ES-I3 (cell line): ENCODE measurements at regions not wholly inside any gene's neighbourhood (a gene's known extent, or its start where the extent isn't known, plus 50 kb on each side); places are given as distances from the start of the nearest gene placed in this dataset.
"Not testable (repeated sequence)": the region's sequence is repeated elsewhere in the genome, so short reads cannot be mapped to it uniquely, and the experiment has no call there.

Experiments used
- H3K36me3 ChIP-seq: 2 replicates; pipeline ENCODE4 v1.6.1; 2013; ENCODE audit warnings: mild to moderate bottlenecking, low read length, control low read depth, moderate library complexity; ENCODE audit not compliant: insufficient read depth
- H3K4me1 ChIP-seq: 2 replicates; pipeline ENCODE4 v1.6.1; 2013; ENCODE audit warnings: mild to moderate bottlenecking, control low read depth, low read length; ENCODE audit not compliant: insufficient read depth
- H3K9ac ChIP-seq: 2 replicates; pipeline ENCODE4 v1.6.1; 2013; ENCODE audit warnings: low read depth, mild to moderate bottlenecking, low read length, moderate library complexity
- H3K9me3 ChIP-seq: 2 replicates; pipeline ENCODE4 v1.6.1; 2013; ENCODE audit warnings: mild to moderate bottlenecking, low read length, moderate library complexity; ENCODE audit not compliant: control insufficient read depth, insufficient read depth

DNA sequence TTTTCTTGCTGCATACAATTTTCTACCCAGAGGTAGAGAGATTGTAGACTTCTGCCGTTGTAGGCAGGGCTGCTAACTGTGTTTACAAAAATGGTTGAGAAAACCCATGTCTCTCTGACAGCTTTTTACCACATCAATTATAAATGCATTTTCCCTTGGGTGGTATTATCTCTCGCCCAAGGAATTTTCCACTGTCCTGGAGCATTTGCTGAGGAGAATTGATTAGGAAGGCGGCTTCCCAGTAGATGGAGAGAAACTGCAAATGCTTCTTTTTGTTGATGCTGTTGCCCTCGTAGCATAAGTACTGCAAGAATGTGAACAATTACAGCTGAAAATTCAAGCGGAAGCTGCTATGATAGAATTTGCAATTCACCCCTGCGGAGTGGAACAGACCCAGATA, 1007.7 kb upstream of the KLHL29 start:
- Histone ChIP-seq H3K36me3 (no peaks in the 10 kb centered on the region), H3K9me3 (no peaks in the 10 kb centered on the region), H3K4me1 (no peaks in the 10 kb centered on the region), H3K9ac (no peak overlapping the region)

DNA sequence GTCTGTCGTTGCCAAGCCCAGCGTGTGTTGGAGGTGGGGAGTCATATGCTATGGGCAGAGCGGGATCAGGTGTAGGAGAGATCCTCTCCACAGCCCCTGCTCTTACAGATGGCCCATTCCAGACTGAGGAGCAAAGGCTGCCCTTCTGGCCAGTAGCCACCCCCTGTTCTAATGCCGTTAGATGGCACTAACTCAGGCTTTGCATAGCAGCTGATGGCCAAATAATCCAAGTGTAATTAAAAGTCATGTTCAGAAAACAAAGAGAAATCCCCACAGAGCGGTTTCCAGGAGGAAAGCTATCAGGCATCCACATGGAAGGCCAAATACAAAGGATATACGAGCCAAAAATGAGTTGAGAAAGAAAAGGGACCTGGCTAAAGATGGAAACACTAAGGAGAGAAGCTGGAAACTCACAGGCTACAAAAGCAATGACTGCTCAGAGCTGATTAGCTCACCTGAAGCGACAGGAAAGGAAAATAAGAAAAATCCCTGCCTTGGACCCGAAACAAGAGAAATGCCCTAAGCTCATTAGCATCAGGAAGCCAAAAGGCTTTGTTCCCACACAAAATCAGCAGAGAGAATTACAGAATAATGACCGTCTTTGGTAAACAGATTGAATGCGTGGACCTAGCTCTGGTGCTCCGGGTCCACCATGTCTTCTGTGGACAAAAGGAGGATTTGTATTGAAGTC, 1002.4 kb upstream of the KLHL29 start:
- H3K9me3 ChIP-seq: no peaks in the 10 kb centered on the region
- no peak overlapping the region for H3K9ac ChIP-seq
- no peaks in the 10 kb centered on the region; the same call in 1 of the 2 replicates for H3K4me1 ChIP-seq
- H3K36me3 ChIP-seq: no peaks in the 10 kb centered on the region

DNA sequence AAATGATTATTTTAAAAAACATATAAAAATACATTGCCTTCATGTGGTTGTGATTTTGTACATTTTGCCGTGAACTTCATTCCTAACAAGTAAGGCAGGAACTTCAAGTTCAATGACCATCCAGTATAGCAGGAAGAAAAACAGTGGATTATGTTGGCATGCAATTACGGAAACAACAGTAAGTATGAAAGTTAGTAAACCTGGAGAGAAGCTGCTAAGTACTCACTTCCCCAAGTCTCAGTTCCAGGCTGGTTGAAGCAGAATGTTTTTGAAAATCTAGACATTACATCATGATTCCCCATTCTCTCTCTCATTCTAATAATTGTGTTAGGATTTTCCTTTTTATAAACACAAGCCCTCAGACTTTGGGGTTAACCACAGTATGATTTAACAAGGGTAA, 987.1 kb upstream of the KLHL29 start:
- no peaks in the 10 kb centered on the region for H3K9me3 ChIP-seq
- no peaks in the 10 kb centered on the region for H3K36me3 ChIP-seq

DNA sequence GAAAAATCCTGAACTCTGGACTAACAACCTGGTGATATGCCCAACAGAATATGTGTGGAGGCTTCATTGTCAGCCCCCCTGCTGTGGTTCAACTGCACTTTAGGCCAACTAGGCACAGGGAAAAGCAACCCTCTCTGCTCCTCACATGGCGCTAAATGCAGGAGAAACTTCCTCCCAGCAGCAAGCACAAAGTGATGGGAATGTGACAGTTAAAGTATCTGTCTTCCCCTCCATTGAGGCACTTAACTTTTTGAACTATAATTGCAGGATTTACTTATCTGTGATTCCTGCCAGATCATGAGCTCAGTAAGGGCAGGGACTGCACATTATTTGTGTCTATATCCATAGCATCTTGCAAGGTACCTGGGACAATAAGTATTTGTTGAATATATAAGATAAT, 981.2 kb upstream of the KLHL29 start:
- Histone ChIP-seq H3K4me1 (no peaks in the 10 kb centered on the region), H3K9ac (no peak overlapping the region), H3K9me3 (no peaks in the 10 kb centered on the region), H3K36me3 (no peaks in the 10 kb centered on the region)

More for the DNA sequence above, 987.1 kb upstream of the KLHL29 start:
- Histone ChIP-seq H3K9ac (no peak overlapping the region), H3K4me1 (no peaks in the 10 kb centered on the region)

DNA sequence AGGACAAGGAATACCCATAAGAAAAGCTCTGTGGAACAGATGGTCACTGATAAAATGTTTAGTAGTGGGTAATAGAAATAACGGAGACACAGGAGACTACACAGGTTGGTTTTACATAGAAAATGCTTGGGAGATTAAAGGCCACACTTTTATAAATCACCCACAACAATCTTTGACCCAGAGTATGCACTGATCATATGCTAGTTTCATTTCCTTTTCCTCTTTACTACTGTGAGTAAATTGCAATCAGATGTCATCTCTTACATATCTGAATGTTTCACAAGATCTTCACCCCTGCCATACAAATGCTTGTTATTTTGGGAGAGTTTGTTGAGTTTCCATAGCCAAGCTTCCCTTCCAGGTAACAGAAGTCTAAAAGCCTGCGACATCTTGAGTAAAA, 978.4 kb upstream of the KLHL29 start:
- H3K36me3 ChIP-seq: no peaks in the 10 kb centered on the region
- no peaks in the 10 kb centered on the region for H3K9me3 ChIP-seq
- no peak overlapping the region for H3K9ac ChIP-seq
- no peaks in the 10 kb centered on the region for H3K4me1 ChIP-seq

DNA sequence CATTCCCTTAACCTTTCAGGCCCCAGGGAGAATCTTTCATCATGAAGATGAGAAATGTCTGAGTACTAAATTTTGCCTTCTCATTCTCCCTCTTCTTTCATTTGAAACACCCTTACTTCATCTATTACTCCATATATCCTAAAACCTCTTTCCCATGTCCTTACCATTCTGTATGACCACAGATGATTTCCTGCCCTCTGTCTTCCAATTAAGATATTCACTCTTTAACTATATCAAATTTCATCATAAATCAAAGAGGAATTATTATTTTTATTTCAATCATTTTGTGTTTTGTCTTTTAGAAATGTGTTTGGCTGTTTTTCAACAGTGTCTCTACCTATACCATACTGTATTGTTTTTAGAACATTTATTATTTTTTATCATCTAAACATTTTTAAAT, 964.9 kb upstream of the KLHL29 start:
- Histone ChIP-seq H3K9me3 (no peaks in the 10 kb centered on the region), H3K9ac (no peak overlapping the region), H3K36me3 (no peaks in the 10 kb centered on the region), H3K4me1 (no peaks in the 10 kb centered on the region)

DNA sequence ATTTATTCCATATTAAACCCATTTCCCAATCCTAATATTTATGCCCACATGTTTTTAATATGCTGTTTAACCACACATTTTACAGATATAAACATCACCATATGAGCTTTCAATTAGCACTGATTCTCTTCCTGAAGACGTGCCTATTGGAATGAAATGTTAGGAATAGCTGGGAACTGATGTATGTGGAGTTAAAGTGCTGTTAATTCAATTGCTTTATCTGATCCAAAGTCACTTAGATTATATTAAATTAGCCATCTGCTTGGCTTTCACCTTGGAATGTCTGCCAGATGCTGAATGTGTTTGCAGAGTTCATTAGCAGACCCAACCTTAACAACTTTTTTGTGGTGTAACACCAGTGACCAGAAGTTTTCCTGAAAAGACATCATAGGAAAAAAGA, 942.9 kb upstream of the KLHL29 start:
- Histone ChIP-seq H3K9me3 (no peaks in the 10 kb centered on the region), H3K36me3 (no peaks in the 10 kb centered on the region), H3K9ac (no peak overlapping the region), H3K4me1 (no peaks in the 10 kb centered on the region)

DNA sequence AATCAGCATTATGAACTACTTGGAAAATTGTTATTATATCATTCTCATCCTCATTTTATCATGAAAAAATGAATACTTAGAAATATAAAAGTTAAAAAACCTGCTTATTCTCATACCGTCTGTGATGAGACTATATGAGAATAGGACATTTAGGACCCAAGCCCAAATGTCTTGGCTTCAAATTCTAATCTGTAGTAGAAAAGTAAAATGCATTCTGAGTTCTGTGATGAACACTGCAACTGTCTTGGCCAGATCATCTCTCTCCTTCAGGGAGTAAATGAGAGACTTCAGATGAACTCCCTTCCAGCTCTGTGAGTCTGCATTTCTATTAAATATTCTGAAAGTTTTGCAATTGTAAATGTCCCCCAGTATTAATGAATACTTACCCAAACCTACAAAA, 940.7 kb upstream of the KLHL29 start:
- Histone ChIP-seq H3K9me3 (no peaks in the 10 kb centered on the region), H3K9ac (no peak overlapping the region), H3K4me1 (no peaks in the 10 kb centered on the region), H3K36me3 (no peaks in the 10 kb centered on the region)

DNA sequence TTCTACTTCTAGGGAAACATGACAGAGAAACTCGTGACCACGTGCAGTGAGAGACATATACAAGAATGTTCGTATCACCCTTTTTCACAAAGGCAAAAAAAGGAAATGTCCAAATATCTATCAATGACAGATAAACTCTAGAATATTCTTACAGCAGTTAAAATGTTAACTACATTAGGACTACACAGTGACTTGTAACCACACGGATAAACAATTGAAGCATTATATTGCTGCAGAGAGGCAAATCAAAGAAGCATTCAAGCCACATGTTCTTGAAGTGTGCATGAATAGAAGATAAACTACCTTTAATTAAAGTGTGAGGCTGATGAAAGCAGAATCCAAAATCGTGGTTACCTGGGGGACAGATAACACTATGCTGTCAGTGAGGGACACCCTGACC, 935.3 kb upstream of the KLHL29 start:
- no peak overlapping the region for H3K9ac ChIP-seq
- no peaks in the 10 kb centered on the region for H3K4me1 ChIP-seq
- no peaks in the 10 kb centered on the region for H3K36me3 ChIP-seq
- no peaks in the 10 kb centered on the region for H3K9me3 ChIP-seq

DNA sequence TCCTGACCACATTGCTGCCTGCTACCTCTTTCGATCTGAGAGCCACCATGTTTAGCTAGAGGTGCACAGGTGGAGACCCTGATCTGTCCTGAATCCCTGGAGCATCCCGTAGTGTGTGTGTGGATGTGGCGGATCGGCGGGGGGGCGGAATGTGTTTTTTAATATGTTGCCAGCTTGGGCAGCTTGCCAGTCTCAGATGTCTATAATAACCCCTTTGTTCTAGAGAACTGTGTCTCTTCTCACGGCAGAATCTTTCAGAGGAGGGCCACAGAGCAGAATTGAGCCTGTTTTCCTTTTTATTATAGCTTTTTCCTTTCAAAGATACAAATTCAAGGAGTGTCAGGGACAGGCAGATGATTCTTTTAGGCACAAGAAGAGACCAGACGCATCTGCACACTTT, 934.1 kb upstream of the KLHL29 start:
- Histone ChIP-seq H3K36me3 (no peaks in the 10 kb centered on the region), H3K9me3 (no peaks in the 10 kb centered on the region), H3K9ac (no peak overlapping the region), H3K4me1 (no peaks in the 10 kb centered on the region)

DNA sequence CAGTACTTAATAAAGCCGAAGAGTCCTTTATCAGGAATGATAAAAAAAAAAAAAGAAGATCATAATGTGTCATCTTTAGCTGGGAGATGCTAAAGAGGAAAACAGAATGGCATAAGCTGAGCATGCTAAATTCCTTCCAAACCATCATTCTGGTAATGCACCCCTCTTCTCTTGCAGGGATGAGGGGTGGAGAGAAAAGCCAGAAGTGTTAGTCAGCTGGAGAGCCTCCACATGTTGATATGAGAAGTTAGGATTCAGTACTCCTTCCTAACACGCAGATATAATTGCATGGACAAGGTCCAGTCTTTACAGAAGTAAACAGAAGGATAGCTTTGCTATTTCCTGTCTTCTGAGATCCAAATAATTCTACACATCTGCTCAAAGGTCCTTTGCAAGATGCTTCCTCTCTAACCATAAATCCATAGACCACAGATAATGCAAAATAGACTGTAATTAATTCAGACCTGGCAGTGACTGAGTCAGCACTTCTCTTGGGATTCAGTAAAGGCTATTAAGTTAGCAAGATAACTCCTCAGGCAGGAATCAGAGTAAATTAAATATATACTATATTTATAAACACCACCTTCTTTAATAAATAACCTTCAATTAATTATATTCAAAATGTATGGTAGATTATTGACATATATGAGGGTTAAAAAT, 930.0 kb upstream of the KLHL29 start:
- no peaks in the 10 kb centered on the region for H3K4me1 ChIP-seq
- no peaks in the 10 kb centered on the region for H3K9me3 ChIP-seq
- H3K36me3 ChIP-seq: no peaks in the 10 kb centered on the region
- no peak overlapping the region for H3K9ac ChIP-seq

DNA sequence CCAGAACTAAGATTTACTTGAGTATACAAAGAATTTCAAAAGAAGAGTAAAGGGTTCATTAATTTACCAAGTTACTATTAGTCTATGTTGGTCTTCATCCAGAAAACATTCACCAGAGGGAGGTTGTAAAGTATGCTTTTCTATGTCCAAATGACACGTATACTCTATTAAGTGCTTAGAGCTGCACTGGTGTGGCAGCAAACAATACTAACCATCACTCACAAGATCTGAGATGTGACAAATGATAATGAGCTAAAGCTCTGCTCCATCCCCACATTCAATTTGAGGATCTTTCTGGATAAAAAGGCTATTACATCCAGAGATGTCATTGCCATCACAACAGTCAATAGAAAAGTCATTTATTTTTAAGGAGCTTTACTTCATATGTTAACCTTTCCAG, 926.5 kb upstream of the KLHL29 start:
- no peaks in the 10 kb centered on the region for H3K36me3 ChIP-seq
- no peaks in the 10 kb centered on the region for H3K9me3 ChIP-seq
- no peak overlapping the region for H3K9ac ChIP-seq
- no peaks in the 10 kb centered on the region for H3K4me1 ChIP-seq

DNA sequence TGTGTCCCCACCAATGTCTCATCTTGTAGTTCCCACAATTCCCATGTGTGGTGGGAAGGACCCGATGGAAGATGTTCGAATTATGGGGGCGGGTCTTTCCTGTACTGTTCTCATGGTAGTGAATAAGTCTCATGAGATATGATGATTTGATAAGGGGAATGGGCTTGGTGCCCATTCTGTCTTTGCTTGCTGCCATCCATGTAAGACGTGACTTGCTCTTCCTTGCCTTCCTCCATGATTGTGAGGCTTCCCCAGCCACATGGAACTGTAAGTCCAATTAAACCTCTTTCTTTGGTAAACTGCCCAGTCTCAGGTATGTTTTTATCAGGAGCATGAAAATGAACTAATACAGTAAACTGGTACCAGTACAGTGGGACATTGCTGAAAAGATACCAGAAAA, 909.9 kb upstream of the KLHL29 start:
- H3K9me3 ChIP-seq, H3K36me3 ChIP-seq, H3K9ac ChIP-seq, H3K4me1 ChIP-seq: not testable (repeated sequence)

DNA sequence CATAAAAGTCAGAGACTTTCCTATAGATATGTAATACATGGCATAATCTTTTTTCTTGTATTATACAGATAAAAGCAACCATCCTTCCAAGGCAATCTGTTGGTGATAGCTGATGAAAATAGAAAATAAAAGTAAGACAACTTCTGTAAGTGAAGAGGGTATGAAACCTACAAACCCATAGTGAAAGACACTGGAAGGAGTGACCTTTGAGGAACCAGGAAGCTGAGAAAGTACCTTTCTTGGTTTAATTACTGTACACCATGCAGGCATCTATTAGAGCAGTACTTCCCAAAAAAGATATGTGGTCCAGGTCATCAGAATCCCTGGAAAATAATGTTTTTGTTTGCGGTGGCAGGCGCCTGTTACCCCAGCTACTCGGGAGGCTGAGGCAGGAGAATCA, 906.6 kb upstream of the KLHL29 start:
- Histone ChIP-seq H3K9me3 (no peaks in the 10 kb centered on the region), H3K9ac (no peak overlapping the region), H3K36me3 (no peaks in the 10 kb centered on the region; the same call in 1 of the 2 replicates), H3K4me1 (no peaks in the 10 kb centered on the region)

DNA sequence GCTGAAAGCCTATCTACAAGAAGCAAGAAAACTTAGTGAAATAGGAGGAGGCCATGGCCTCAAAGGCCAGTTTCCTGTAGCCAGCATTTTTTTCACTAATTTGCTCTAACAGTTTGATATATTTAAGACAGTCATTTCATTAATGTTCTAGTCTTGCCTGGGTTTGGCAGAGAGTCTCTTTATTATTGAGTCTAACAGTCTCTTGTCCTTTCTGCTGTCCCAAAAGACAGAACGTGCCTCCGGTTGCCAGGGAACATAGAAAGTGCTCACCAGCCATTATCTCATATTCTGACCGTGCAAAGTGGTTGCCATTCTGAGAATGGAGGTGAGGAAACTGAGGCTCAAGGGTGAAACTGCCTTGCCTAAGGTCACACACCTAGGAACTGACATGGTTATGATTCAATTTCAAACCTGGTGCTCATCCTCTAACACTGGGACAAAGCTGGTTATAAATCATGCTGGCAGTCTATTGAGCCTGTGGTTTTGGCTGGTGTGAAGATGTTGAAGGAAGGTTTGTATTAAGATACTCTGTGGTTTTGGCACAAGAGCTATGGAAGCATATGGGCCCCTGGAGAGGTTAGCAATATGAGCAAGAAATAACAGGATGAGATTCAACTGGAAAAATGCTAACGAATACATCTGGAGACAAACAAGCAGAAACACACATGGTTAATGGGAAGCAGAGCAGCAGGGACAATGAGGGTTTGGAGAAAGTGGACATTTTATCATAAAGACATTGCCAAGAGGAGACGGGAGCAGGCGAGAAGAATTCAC, 903.3 kb upstream of the KLHL29 start:
- H3K9me3 ChIP-seq: no peaks in the 10 kb centered on the region
- no peak overlapping the region for H3K9ac ChIP-seq
- H3K4me1 ChIP-seq: peaks cover 12% of the 10 kb centered on the region
- no peaks in the 10 kb centered on the region for H3K36me3 ChIP-seq
